Neural cell (in vitro differentiated cells): ENCODE measurements at regions not wholly inside any gene's neighbourhood (a gene's known extent, or its start where the extent isn't known, plus 50 kb on each side); places are given as distances from the start of the nearest gene placed in this dataset.
"Not testable (repeated sequence)": the region's sequence is repeated elsewhere in the genome, so short reads cannot be mapped to it uniquely, and the experiment has no call there.

Experiments
- H2AFZ ChIP-seq: fragments of 200-600, 300-800 bp; sonication (generic), shearing (Covaris generic); 2 replicates; pipeline ENCODE4 v1.6.0; 2014; ENCODE audit warnings: low read depth, mild to moderate bottlenecking, antibody characterized with exemption, low read length, moderate library complexity
- H3F3A ChIP-seq: fragments of 200-600 bp; shearing (Covaris generic); 2 replicates; pipeline ENCODE4 v1.6.1; 2016; ENCODE audit warnings: mild to moderate bottlenecking, moderate library complexity, mixed read lengths, antibody characterized with exemption, low read length; ENCODE audit not compliant: insufficient read depth, poor library complexity, severe bottlenecking
- H3K27ac ChIP-seq: fragments of 200-600, 300-800 bp; sonication (generic), shearing (Covaris generic); 2 replicates; pipeline ENCODE4 v1.5.1; 2014; ENCODE audit warnings: mild to moderate bottlenecking, low read length, moderate library complexity
- H3K27me3 ChIP-seq: fragments of 300-800, 200-600 bp; sonication (generic), shearing (Covaris generic); 2 replicates; pipeline ENCODE4 v1.6.0; 2014; ENCODE audit warnings: mild to moderate bottlenecking, low read depth, low read length, moderate library complexity; ENCODE audit not compliant: insufficient read depth
- H3K36me3 ChIP-seq: fragments of 300-800, 200-600 bp; sonication (generic), shearing (Covaris generic); 2 replicates; pipeline ENCODE4 v1.5.1; 2014; ENCODE audit warnings: mild to moderate bottlenecking, antibody characterized with exemption, low read length, moderate library complexity; ENCODE audit not compliant: insufficient read depth
- H3K4me2 ChIP-seq: fragments of 300-800, 200-600 bp; sonication (generic), shearing (Covaris generic); 2 replicates; pipeline ENCODE4 v1.6.0; 2014; ENCODE audit warnings: mild to moderate bottlenecking, low read length
- H3K4me3 ChIP-seq: fragments of 300-800, 200-600 bp; sonication (generic), shearing (Covaris generic); 2 replicates; pipeline ENCODE4 v1.5.1; 2014; ENCODE audit warnings: mild to moderate bottlenecking, low read length, moderate library complexity
- H3K79me2 ChIP-seq: fragments of 200-600 bp; shearing (Covaris generic); replicated peaks from 2 replicates; pipeline ENCODE4 v1.6.0; 2014; ENCODE audit warnings: mild to moderate bottlenecking, low read length, moderate library complexity; ENCODE audit not compliant: insufficient read depth
- H3K9ac ChIP-seq: fragments of 300-800, 200-600 bp; sonication (generic), shearing (Covaris generic); 2 replicates; pipeline ENCODE4 v1.6.1; 2016; ENCODE audit warnings: mild to moderate bottlenecking, low read length, mixed read lengths
- H3K9me2 ChIP-seq: fragments of 200-600 bp; shearing (Covaris generic); 2 replicates; pipeline ENCODE4 v1.6.1; 2016; ENCODE audit warnings: mild to moderate bottlenecking, low read length, mixed read lengths; ENCODE audit not compliant: insufficient read depth
- H3K9me3 ChIP-seq: fragments of 200-600, 300-800 bp; sonication (generic), shearing (Covaris generic); 2 replicates; pipeline ENCODE4 v1.6.1; 2016; ENCODE audit warnings: mild to moderate bottlenecking, mixed run types, low read length, moderate library complexity, mixed read lengths
- H4K20me1 ChIP-seq: fragments of 200-600 bp; shearing (Covaris generic); 2 replicates; pipeline ENCODE4 v1.6.1; 2016; ENCODE audit warnings: mild to moderate bottlenecking, mixed run types; ENCODE audit not compliant: insufficient read depth
- EP300 ChIP-seq: fragments of 450-650 bp; conservative IDR thresholded peaks from 2 replicates; pipeline ENCODE4 v1.6.1; 2014; ENCODE audit warnings: antibody characterized with exemption, mild to moderate bottlenecking, moderate library complexity; ENCODE audit not compliant: poor library complexity, severe bottlenecking
- EZH2 ChIP-seq: fragments of 200-600, 300-800 bp; shearing (Covaris generic), sonication (generic); IDR thresholded peaks from 2 replicates; pipeline ENCODE4 v1.6.1; 2014; ENCODE audit warnings: antibody characterized with exemption, low read length, borderline replicate concordance, mild to moderate bottlenecking; ENCODE audit not compliant: insufficient read depth, poor library complexity, severe bottlenecking
- MXI1 ChIP-seq: fragments of 450-650 bp; conservative IDR thresholded peaks from 2 replicates; pipeline ENCODE4 v1.6.1; 2014; ENCODE audit warnings: antibody characterized with exemption, mild to moderate bottlenecking; ENCODE audit not compliant: poor library complexity, severe bottlenecking
- POLR2AphosphoS5 ChIP-seq: IDR thresholded peaks from 2 replicates; pipeline ENCODE4 v1.6.1; 2012
- RAD21 ChIP-seq: fragments of 450-650 bp; conservative IDR thresholded peaks from 2 replicates; pipeline ENCODE4 v1.6.1; 2014; ENCODE audit warnings: antibody characterized with exemption, mild to moderate bottlenecking, moderate library complexity
- SMC3 ChIP-seq: fragments of 450-650 bp; conservative IDR thresholded peaks from 2 replicates; pipeline ENCODE4 v1.6.1; 2014; ENCODE audit warnings: antibody characterized with exemption, mild to moderate bottlenecking, moderate library complexity; ENCODE audit not compliant: poor library complexity
- TAF1 ChIP-seq: IDR thresholded peaks from 2 replicates; pipeline ENCODE4 v1.6.1; 2012; ENCODE audit warnings: low read depth
- TF ChIP-seq, protein P1 (sequence below): fragments of 450-650 bp; IDR thresholded peaks from 2 replicates; pipeline ENCODE4 v1.5.1; 2014; ENCODE audit warnings: antibody characterized with exemption, mild to moderate bottlenecking, moderate library complexity; ENCODE audit not compliant: poor library complexity, severe bottlenecking
- TF ChIP-seq, protein P2 (sequence below): IDR thresholded peaks from 2 replicates; pipeline ENCODE4 v1.6.1; 2012; ENCODE audit warnings: borderline replicate concordance

DNA sequence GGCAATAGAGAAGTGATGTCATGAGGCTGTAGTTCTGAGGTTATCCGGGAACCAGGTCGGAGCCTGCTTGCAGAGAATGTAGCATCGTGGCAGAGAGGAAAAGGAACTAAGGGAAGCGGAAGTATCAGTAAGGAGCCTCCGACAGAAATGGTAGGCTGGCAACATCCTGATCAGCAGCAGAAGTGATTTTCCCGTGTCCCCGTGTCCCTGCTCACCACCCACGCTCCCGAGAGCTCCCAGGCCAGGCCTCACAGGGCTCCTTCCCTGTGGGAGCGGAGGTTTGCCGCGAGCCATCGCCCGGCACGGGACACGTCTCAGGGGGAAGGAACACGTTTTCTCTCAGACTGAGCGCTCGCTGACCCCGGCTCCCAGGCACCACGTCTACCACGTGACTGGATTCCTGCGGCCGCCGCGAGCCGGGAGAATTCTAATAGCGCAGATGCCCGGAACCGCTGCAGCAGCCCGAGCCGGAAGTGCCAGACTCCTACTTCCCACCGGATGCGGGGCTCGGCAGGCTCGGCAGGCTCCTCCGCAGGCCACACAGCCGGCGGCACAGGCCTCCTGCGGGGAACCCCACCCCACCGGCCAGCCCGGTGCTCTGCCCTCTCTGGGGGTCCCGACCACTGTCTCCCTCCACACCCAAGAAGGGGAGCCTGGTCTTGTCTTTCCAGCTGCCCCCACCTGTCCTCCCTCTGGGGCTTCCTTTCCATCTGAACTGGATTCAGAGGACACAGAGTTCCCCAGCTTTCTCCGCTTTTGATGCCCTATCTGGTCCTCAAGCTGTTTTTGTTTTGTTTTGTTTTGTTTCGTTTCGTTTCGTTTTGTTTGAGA lies 99.3 kb downstream of the BDH1 start:
- H3K27ac ChIP-seq = no peak overlapping the region
- H2AFZ ChIP-seq = peak overlapping the region; percentile 21
- H3K9ac ChIP-seq = peak overlapping the region; percentile 12
- no peaks in the 10 kb centered on the region for H3K79me2 ChIP-seq
- no peaks in the 10 kb centered on the region for H3K9me3 ChIP-seq
- no peaks in the 10 kb centered on the region for H3K9me2 ChIP-seq
- no peaks in the 10 kb centered on the region for H3F3A ChIP-seq
- no peak for TF ChIP-seq RAD21
- TF ChIP-seq POLR2AphosphoS5 = no peak
- TF ChIP-seq, protein P1, sequence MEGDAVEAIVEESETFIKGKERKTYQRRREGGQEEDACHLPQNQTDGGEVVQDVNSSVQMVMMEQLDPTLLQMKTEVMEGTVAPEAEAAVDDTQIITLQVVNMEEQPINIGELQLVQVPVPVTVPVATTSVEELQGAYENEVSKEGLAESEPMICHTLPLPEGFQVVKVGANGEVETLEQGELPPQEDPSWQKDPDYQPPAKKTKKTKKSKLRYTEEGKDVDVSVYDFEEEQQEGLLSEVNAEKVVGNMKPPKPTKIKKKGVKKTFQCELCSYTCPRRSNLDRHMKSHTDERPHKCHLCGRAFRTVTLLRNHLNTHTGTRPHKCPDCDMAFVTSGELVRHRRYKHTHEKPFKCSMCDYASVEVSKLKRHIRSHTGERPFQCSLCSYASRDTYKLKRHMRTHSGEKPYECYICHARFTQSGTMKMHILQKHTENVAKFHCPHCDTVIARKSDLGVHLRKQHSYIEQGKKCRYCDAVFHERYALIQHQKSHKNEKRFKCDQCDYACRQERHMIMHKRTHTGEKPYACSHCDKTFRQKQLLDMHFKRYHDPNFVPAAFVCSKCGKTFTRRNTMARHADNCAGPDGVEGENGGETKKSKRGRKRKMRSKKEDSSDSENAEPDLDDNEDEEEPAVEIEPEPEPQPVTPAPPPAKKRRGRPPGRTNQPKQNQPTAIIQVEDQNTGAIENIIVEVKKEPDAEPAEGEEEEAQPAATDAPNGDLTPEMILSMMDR = no peak
- TF ChIP-seq EP300 = no peak
- TF ChIP-seq MXI1 = no peak
- TF ChIP-seq, protein P2, sequence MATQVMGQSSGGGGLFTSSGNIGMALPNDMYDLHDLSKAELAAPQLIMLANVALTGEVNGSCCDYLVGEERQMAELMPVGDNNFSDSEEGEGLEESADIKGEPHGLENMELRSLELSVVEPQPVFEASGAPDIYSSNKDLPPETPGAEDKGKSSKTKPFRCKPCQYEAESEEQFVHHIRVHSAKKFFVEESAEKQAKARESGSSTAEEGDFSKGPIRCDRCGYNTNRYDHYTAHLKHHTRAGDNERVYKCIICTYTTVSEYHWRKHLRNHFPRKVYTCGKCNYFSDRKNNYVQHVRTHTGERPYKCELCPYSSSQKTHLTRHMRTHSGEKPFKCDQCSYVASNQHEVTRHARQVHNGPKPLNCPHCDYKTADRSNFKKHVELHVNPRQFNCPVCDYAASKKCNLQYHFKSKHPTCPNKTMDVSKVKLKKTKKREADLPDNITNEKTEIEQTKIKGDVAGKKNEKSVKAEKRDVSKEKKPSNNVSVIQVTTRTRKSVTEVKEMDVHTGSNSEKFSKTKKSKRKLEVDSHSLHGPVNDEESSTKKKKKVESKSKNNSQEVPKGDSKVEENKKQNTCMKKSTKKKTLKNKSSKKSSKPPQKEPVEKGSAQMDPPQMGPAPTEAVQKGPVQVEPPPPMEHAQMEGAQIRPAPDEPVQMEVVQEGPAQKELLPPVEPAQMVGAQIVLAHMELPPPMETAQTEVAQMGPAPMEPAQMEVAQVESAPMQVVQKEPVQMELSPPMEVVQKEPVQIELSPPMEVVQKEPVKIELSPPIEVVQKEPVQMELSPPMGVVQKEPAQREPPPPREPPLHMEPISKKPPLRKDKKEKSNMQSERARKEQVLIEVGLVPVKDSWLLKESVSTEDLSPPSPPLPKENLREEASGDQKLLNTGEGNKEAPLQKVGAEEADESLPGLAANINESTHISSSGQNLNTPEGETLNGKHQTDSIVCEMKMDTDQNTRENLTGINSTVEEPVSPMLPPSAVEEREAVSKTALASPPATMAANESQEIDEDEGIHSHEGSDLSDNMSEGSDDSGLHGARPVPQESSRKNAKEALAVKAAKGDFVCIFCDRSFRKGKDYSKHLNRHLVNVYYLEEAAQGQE = no peak
- no peak for TF ChIP-seq EZH2
- no peak for TF ChIP-seq SMC3
- no peak for TF ChIP-seq TAF1
- H3K27me3 ChIP-seq = peaks cover 2% of the 10 kb centered on the region
- no peaks in the 10 kb centered on the region for H3K36me3 ChIP-seq
- no peaks in the 10 kb centered on the region for H4K20me1 ChIP-seq
- peak overlapping the region; percentile 51 for H3K4me3 ChIP-seq
- H3K4me2 ChIP-seq = no peak overlapping the region

DNA sequence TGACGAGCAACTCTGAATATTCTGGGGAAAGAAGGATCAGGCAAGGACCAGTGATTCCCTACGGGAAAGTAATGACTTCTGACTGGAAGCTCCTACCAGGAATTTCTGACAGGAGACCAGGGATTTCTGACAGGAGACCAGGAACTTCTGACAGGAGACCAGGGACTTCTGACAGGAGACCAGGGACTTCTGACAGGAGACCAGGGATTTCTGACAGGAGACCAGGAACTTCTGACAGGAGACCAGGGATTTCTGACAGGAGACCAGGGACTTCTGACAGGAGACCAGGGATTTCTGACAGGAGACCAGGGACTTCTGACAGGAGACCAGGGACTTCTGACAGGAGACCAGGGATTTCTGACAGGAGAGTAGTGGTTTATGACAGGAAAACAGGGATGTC lies 100.9 kb downstream of the BDH1 start:
- H3K79me2 ChIP-seq, H2AFZ ChIP-seq, H3K27me3 ChIP-seq, H3K27ac ChIP-seq, H3K36me3 ChIP-seq, H3K9me2 ChIP-seq, H3K9ac ChIP-seq, H3F3A ChIP-seq, H4K20me1 ChIP-seq, H3K4me3 ChIP-seq, H3K9me3 ChIP-seq, H3K4me2 ChIP-seq: not testable (repeated sequence)
